ENCODE measurements at regions not wholly inside any gene's neighbourhood (a gene's known extent, or its start where the extent isn't known, plus 50 kb on each side); places are given as distances from the start of the nearest gene placed in this dataset.

- TF ChIP-seq EZH2phosphoT487 (IDR thresholded peaks at IDR 0.05) (no peak), CTCF (IDR thresholded peaks at IDR 0.05) (no peak)
Observed at GRCh38 chr5:17367256-17367840, 130.7 kb upstream of the TAF11L2 start.
